CD4-positive, alpha-beta T cell treated with Interleukin-1 beta for 1 hour (primary cell): ENCODE measurements at regions not wholly inside any gene's neighbourhood (a gene's known extent, or its start where the extent isn't known, plus 50 kb on each side); places are given as distances from the start of the nearest gene placed in this dataset.

Source experiments
- DNase-seq, 2 donors: peaks; one replicate each; pipeline ENCODE4 v3.0.0-alpha.2; 2020 to 2022

DNA sequence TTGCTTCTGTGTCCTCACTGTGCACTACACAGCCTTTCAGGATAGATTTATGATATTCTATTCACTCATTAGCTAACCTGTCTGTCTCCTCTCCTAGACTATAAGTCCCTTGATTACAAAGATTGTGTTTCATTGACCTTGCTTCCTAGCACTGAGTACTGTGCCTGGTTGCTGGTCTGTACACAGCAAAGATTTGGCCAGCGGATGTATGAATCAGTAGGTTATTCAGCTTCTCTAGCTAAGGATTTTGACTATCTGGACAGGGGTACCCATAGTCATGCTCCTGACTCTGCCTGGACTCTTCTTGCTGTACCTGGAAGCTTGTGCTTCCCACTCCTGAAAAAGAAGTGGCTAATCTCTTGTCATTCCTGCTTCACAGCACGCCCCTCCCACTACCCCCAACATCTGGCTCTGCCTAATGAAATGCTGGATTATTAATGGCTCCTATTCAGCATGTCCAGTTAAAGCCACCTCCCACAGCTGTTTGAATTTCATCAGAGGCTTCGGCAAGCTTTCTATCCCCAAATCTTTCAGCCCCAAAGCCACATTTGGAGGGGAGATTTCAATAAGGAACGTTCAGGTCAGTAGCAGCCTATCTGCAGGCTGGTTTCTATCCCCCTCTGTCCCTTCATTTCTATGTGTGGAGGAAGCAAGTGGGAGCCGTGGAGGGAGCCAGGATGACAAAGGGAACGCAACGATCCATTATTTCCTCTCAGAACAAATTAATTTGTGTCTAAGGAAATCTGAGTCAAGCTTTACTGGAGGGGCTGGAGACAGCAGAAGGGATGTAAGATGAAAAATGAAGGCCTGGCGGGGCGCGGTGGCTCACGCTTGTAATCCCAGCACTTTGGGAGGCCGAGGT is 64.8 kb upstream of the PPM1J start:
- DNase-seq, result no peak

DNA sequence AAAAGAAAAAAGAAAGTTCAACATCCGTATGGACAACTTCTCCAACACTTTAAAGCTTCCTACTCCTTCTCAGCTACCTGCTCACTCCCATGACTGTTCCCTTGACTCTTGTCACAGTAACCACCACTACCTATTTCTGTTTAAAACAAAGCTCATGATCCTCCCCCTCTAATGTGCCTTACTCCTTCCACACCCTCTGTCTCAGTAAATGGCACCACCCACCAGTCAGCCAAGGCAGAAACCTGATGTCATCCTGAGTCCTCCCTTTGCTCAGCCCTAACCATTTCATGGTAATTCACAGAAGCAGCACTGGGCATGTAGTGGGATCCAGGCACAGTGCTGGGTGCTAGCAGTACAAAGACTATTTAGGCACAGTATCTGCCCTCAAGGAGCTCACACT is 63.0 kb upstream of the PPM1J start:
- DNase-seq, result no peak

DNA sequence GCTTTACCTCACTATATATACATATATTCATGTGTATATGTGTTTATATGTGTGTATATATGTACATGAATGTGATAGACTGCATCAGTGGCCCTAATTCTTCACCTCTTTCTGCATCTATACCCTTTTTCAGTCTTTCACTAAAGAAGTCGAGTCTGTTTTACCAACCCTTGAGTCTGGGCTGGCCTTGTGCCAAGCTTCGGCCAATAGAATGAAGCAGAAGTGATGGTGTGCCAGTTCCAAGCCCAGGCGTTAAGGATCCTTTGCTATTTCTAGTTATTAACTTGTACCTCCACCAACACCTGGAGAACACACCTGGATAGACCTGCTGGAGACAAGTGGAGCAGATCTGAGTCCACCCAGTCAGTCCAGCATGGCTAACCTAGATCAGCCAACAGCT is 61.6 kb upstream of the PPM1J start:
- no peak for DNase-seq

DNA sequence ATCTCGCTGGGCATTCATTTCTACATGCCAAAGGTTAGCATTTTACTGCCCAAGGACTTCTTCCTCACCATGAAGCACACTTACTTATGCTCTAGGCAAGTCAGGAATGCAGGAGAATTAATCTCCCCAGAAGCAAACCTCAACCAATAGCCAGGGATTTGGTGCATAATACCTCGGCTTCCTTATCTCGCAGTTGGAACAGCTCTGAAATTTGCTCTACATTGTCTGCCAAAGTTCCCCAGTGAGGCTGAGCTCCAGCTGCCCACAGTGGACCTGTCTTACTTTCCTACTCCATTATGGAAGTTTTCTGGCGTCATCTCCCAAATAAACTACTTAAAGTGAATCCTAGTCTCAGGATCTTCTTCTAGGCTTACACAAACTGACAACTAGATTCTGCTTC is 57.6 kb upstream of the PPM1J start:
- DNase-seq, result no peak

DNA sequence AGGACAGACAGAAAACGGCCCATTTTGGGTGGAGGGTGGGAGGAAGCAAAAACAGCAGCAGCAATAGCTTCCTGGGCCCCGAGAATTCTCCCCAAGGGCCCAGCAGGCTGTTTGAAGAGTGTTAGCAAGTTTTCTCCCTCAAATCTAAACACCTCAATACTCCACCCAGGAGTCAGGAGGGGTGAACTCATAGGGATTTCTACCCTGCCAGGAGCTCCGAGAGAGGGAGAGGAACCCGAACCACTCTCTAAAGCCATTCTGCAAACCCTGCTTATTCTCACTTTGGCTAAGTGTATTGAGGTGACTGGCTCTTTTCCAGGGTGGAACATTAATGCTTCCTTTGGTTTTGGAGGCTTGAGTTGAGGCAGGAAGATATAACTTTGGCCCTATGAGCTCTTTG is 55.6 kb upstream of the PPM1J start:
- DNase-seq, result no peak

DNA sequence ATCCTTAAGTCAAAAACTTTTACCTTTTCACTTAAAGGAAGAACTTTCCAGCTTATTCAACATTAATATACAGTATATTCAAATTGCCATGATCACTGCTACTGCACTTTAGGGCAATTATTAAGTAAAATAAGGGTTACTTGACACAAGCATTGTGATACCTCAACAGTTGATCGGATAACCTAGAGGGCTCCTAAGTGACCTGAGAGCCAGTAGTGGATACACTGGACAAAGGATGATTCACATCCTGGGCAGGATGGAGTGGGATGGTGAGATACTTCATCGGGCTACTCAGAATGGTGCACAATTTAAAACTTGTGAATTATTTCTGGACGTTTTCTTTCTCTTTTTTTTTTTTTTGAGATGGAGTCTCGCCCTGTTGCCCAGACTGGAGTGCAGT is 54.5 kb upstream of the PPM1J start:
- DNase-seq, result no peak

DNA sequence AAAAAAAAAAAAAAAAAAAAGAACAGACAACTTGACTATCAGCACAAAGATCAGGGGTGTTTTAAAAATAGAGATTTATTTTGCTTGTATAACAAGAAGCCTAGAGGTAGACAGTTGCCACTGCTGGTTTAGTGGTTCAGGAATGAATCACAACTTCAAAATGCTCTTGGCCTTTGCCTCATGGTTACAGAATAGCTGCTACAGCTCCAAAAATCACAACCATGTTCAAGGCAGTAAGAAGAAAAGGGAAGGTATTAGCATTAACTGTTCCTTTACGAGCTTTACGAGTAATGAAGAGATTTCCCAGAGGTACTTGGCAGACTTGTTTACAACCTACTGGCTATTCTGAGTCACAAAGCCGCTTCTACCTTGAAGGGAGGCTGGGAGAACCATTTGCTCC is 52.5 kb upstream of the PPM1J start:
- no peak for DNase-seq
